Body of pancreas (tissue), 4 donors: ENCODE measurements at regions not wholly inside any gene's neighbourhood (a gene's known extent, or its start where the extent isn't known, plus 50 kb on each side); places are given as distances from the start of the nearest gene placed in this dataset.
A peak's percentile ranks its signal among the peaks of the same experiment; 100 is the strongest.

Experiments
- ATAC-seq: fragments of 150-250 bp; one replicate; pipeline ENCODE4 v1.9.1; 2016
- DNase-seq, 4 donors: peaks; one replicate each; pipeline ENCODE4 v3.0.0-alpha.2; 2019
- H3K27ac ChIP-seq, 4 donors: fragments of 200-600 bp; sonication (generic); 1 replicate in 3 of 4; 2 replicates in 1 of 4; pipeline versions ENCODE4 v1.5.1 to v1.6.1; 2016 to 2019; ENCODE audit warnings: mild to moderate bottlenecking in 1 of 4, mixed read lengths in 1 of 4, moderate library complexity in 1 of 4
- H3K27me3 ChIP-seq, 2 donors: fragments of 200-600 bp; sonication (generic); one replicate each; pipeline ENCODE4 v1.6.0; 2016; ENCODE audit warnings: mild to moderate bottlenecking in 1 of 2
- H3K36me3 ChIP-seq, 2 donors: fragments of 200-600 bp; sonication (generic); replicated peaks in 1 of 2; 2 replicates each; pipeline ENCODE4 v1.5.1; 2016; ENCODE audit warnings: low read depth in 2 of 2; ENCODE audit not compliant: insufficient read depth in 1 of 2
- H3K4me1 ChIP-seq: fragments of 200-600 bp; sonication (generic); one replicate; pipeline ENCODE4 v1.6.0; 2016
- H3K4me3 ChIP-seq, 2 donors: fragments of 200-600 bp; sonication (generic); 1 replicate in 1 of 2; 2 replicates in 1 of 2; pipeline ENCODE4 v1.5.1; 2016 to 2019
- H3K9me3 ChIP-seq, 3 donors: fragments of 200-600 bp; sonication (generic); 1 replicate in 2 of 3; 2 replicates in 1 of 3; pipeline ENCODE4 v1.5.1; 2016
- POLR2A ChIP-seq, 3 donors: fragments of 450-650 bp; IDR thresholded peaks; one replicate each; pipeline ENCODE4 v1.6.1; 2016; ENCODE audit warnings: antibody characterized with exemption in 3 of 3, mild to moderate bottlenecking in 2 of 3
- WGBS, 2 donors: methylation state at CpG; one replicate each; pipeline ENCODE4 v1.1.5; 2017; 5-methylcytosine and 5-hydroxymethylcytosine counted together
- intact Hi-C: fragments of 100-400 bp; cut with DNase I; formaldehyde crosslinking; loops from one replicate; pipeline ENCODE4 v1.15.1; 2023
- TF ChIP-seq, protein P1 (sequence below), 7 experiments: fragments of 450-650 bp in 4 of 7; fragments of 200-600 bp in 3 of 7; sonication (generic) in 3 of 7; IDR thresholded peaks; one replicate each; pipeline ENCODE4 v1.5.1; 2016 to 2019; ENCODE audit warnings: antibody characterized with exemption in 7 of 7

GRCh38 chr5:54820346-54821134, 164.9 kb downstream of the ESM1 start:
- intact Hi-C loops = no loop called here

DNA sequence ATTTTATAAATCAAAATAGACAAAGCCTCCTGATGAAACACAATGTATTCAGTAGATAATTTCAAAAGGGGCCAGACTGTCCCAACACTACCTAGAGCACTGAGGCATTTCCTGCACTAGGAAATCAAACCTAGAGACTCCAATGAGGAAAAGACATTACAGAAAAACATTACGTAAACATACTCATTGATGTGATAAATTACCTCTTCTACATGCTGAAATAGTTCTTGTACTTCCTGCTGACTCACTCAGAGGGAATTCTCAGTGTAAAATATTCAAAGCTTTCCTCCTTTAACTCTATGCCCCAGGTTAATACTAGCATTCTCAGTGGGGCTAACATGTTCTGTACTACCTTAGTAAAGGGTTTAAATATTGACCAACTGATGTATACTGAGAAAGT, 178.0 kb downstream of the ESM1 start:
- Histone ChIP-seq H3K27ac (peak overlapping the region; percentile 59 to 80 (median 70)), H3K9me3 (no peaks in the 10 kb centered on the region), H3K27me3 (no peaks in the 10 kb centered on the region), H3K36me3 (no peaks in the 10 kb centered on the region), H3K4me3 (no peak overlapping the region), H3K4me1 (peaks cover 6% of the 10 kb centered on the region)
- TF ChIP-seq POLR2A (IDR thresholded peaks at IDR 0.05) = no peak
- TF ChIP-seq, protein P1, sequence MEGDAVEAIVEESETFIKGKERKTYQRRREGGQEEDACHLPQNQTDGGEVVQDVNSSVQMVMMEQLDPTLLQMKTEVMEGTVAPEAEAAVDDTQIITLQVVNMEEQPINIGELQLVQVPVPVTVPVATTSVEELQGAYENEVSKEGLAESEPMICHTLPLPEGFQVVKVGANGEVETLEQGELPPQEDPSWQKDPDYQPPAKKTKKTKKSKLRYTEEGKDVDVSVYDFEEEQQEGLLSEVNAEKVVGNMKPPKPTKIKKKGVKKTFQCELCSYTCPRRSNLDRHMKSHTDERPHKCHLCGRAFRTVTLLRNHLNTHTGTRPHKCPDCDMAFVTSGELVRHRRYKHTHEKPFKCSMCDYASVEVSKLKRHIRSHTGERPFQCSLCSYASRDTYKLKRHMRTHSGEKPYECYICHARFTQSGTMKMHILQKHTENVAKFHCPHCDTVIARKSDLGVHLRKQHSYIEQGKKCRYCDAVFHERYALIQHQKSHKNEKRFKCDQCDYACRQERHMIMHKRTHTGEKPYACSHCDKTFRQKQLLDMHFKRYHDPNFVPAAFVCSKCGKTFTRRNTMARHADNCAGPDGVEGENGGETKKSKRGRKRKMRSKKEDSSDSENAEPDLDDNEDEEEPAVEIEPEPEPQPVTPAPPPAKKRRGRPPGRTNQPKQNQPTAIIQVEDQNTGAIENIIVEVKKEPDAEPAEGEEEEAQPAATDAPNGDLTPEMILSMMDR (IDR thresholded peaks at IDR 0.05) = no peak
- no peak for DNase-seq
- WGBS, 2 donors = 28 to 50% methylated on average over 1 of the region's 1 CpG
- intact Hi-C loops = no loop called here
- ATAC-seq = peak; percentile 95

More at GRCh38 chr5:54820346-54821134, 164.9 kb downstream of the ESM1 start:
- Histone ChIP-seq H3K27ac (no peak overlapping the region), H3K9me3 (no peaks in the 10 kb centered on the region), H3K4me3 (no peak overlapping the region), H3K36me3 (no peaks in the 10 kb centered on the region), H3K27me3 (no peaks in the 10 kb centered on the region), H3K4me1 (no peaks in the 10 kb centered on the region)
- 58 to 78% methylated on average over 3 of the region's 3 CpGs for WGBS, 2 donors
- ATAC-seq (no peak), DNase-seq (no peak)
- TF ChIP-seq, protein P1 (IDR thresholded peaks at IDR 0.05) = no peak
- TF ChIP-seq POLR2A (IDR thresholded peaks at IDR 0.05) = no peak

GRCh38 chr5:54804521-54804920, 180.9 kb downstream of the ESM1 start:
- WGBS, 2 donors = 66 to 71% methylated on average over 2 of the region's 2 CpGs
- no peak for DNase-seq
- Histone ChIP-seq H3K36me3 (no peaks in the 10 kb centered on the region), H3K4me1 (peaks cover 6% of the 10 kb centered on the region), H3K27ac (no peak overlapping the region), H3K4me3 (no peak overlapping the region), H3K9me3 (no peaks in the 10 kb centered on the region), H3K27me3 (no peaks in the 10 kb centered on the region)
- TF ChIP-seq, protein P1 (IDR thresholded peaks at IDR 0.05) = no peak
- intact Hi-C loops = no loop called here
- no peak for ATAC-seq

DNA sequence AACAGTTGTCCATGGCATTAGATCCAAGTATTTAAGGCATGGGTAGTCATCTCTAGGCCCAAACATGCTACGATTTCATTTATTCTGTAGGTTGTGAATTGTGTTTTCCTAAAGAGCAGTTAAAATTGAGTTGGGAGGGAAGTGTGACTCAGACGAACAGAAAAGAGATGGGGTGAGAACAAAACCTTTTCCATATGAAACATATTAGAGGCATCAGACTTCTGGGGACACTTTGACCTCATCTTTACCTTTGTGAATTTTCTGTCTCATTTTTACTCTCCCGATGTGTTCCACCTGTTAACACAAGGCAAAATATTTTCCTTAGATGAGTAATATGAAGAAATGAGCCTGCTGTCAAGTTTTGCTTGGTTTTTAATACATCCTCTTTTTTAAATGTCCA, 181.3 kb downstream of the ESM1 start:
- intact Hi-C loops = no loop called here
- no peak overlapping the region for H3K27ac ChIP-seq
- 63 to 72% methylated on average over 3 of the region's 3 CpGs for WGBS, 2 donors
- TF ChIP-seq, protein P1 (IDR thresholded peaks at IDR 0.05) = no peak
- no peak for TF ChIP-seq POLR2A (IDR thresholded peaks at IDR 0.05)
- H3K27me3 ChIP-seq = no peaks in the 10 kb centered on the region
- H3K9me3 ChIP-seq = no peaks in the 10 kb centered on the region
- DNase-seq = no peak
- no peaks in the 10 kb centered on the region for H3K36me3 ChIP-seq
- no peak for ATAC-seq
- H3K4me3 ChIP-seq = no peak overlapping the region
- peaks cover 6% of the 10 kb centered on the region for H3K4me1 ChIP-seq

DNA sequence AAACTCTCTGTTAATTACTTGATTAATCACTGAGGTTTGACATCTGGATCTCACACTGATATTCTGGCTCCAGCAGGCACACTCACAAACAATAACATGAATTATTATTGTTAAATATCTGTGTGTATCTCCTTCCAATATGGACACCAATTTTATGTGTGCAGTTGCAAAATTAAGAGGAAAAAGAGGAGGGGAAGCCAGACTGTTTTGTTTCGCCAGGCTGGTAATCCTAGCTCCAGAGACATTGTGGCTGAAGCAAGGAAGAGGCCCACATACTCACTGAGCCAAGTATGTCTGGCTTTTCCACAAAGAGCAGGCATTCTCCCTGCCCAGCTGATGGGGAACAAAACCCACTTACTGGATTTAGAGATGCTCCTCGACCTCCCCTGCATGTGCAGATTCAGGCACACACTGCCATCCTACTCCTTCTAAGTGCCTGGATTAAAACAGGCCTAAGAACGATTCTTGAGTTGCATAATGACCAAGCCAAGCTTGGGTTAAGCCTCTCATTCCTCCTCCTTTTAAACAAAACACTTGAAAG, 181.9 kb downstream of the ESM1 start:
- intact Hi-C loops = no loop called here
- 58 to 62% methylated on average over 3 of the region's 3 CpGs for WGBS, 2 donors
- ATAC-seq = no peak

More for the DNA sequence above, 181.9 kb downstream of the ESM1 start:
- no peak for TF ChIP-seq POLR2A (IDR thresholded peaks at IDR 0.05)
- TF ChIP-seq, protein P1 (IDR thresholded peaks at IDR 0.05) = no peak
- Histone ChIP-seq H3K27me3 (no peaks in the 10 kb centered on the region), H3K9me3 (no peaks in the 10 kb centered on the region), H3K4me3 (no peak overlapping the region), H3K4me1 (peaks cover 6% of the 10 kb centered on the region), H3K36me3 (no peaks in the 10 kb centered on the region), H3K27ac (no peak overlapping the region)
- no peak for DNase-seq
